ENCODE measurements at regions not wholly inside any gene's neighbourhood (a gene's known extent, or its start where the extent isn't known, plus 50 kb on each side); places are given as distances from the start of the nearest gene placed in this dataset.
"Not testable (repeated sequence)": the region's sequence is repeated elsewhere in the genome, so short reads cannot be mapped to it uniquely, and the experiment has no call there.

GRCh38 chr6:85707515-85708145 lies 64.9 kb upstream of the SYNCRIP start:
- DNase-seq: not testable (repeated sequence)

DNA sequence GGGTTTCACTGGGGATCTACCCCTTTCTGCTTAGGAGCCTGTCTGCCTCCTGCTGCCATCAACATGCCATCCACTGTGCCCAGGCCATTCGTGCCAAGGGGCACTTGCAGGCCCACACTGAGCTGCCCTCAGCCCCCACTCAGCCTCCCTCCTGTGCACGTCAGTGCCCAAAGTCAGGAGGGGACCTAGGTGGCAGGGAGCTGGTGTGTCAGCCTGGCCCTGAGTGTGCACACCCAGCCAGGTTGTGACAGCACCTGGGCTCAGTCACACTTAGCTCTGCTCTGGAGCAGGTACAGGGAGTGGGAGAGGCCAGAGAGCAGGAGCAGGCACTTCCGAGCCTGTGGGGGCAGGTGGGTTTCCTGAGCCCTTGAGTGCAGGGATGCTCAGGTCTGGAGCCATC lies 63.6 kb upstream of the SYNCRIP start:
- DNase-seq: no peak

DNA sequence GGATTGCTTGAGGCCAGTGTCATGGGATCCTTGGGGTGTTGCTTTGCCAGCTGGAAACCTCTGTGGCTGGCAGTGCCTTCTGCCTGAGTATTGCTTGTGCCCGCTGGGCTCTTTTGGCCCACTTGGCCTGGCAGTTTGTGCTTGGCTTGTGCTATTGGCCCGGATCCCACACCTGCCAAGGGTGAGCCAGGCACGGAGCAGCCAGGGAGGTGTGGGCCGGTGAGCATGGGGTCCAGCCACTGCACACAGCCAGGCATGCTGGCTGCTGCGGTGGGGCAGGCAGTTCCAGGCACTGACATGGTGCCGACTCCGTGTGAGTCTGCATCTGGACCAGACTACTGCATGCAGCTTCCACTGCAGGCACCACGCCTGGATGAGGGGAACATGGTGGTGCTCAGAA lies 62.5 kb upstream of the SYNCRIP start:
- no peak for DNase-seq

DNA sequence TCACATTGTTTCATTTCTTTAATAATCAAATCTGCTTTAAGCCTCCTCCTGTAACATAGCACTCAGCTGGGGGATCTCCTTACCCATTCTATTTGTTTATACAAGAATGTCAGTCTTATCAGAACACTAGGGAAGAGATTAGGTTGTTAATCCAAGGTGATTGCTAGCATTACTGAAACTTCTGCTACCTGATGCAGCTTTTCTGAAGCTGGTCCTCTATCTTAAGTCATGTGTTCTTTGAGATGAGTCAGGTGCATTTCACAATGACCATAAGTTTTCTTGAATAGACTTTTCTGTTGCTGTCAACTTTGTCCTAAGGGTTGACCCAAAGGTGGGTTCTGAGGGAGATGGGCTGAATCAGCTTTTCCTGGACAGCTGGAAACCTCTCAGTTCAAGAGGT lies 60.7 kb upstream of the SYNCRIP start:
- no peak for DNase-seq
